ENCODE measurements at regions not wholly inside any gene's neighbourhood (a gene's known extent, or its start where the extent isn't known, plus 50 kb on each side); places are given as distances from the start of the nearest gene placed in this dataset.
"Not testable (repeated sequence)": the region's sequence is repeated elsewhere in the genome, so short reads cannot be mapped to it uniquely, and the experiment has no call there.

DNA sequence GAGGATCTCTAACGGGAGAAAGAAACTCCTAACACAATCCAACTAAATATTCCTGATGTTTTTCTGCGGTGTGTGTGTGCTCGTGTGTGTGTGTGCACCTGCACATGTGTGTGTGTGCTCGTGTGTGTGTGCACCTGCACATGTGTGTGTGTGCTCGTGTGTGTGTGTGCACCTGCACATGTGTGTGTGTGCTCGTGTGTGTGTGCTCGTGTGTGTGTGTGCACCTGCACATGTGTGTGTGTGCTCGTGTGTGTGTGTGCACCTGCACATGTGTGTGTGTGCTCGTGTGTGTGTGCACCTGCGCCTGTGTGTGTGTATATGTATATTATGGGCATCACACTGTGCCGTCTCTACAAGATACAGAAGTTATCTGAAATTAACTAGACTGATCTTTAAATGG is 1451.9 kb downstream of the STIM2 start:
- not testable (repeated sequence) for TF ChIP-seq EZH2 (IDR thresholded peaks at IDR 0.05; ENCODE audit: insufficient read depth, poor library complexity, severe bottlenecking); EZH2phosphoT487 (IDR thresholded peaks at IDR 0.05; ENCODE audit: insufficient read depth, low read depth)
